ENCODE measurements at regions not wholly inside any gene's neighbourhood (a gene's known extent, or its start where the extent isn't known, plus 50 kb on each side); places are given as distances from the start of the nearest gene placed in this dataset.

DNA sequence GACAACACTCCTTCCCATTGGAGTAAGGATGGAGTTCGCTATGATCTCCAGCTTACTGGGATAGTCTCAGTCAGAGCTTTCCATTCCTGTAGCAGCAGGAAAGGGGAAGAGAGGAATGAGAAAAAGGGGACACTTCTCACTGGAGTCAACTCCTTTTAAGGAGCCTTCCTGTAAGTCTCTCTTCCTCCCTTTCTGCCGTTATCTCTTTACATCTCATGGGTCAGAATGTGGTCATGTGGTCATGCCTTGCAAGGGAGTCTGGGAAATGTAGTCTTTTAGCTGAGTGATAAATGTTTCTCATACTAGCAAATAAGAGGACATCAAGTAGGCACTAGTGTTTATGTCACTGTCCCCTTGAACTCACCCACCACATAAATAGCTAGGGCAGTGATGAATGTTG, 227.3 kb downstream of the HAPSTR1 start:
- no peak for TF ChIP-seq EP300 (IDR thresholded peaks at IDR 0.05; ENCODE audit: low read depth)
- TF ChIP-seq CTCF (IDR thresholded peaks at IDR 0.05): no peak
- no peak for TF ChIP-seq POLR2A (IDR thresholded peaks at IDR 0.05)
- no peak for TF ChIP-seq POLR2AphosphoS5 (IDR thresholded peaks at IDR 0.05)
- Histone ChIP-seq H3K4me3 (no peak overlapping the region), H3K9me3 (no peaks in the 10 kb centered on the region), H3K27ac (no peak overlapping the region), H3K27me3 (no peaks in the 10 kb centered on the region), H3K36me3 (no peaks in the 10 kb centered on the region), H3K4me1 (peaks cover 0 to 20% (median 7%) of the 10 kb centered on the region in 4 donors)
- intact Hi-C loops (cut with DNase I; ENCODE audit: low total_unique reads): no loop called here
- DNase-seq: no peak
- in situ Hi-C loops (cut with MboI; ENCODE audit: low pct_ligation_motif_present in 1 of 4, low pct_unique_long_range_greater_than_20kb in 1 of 4, low sequenced_read_pairs in 3 of 4): no loop called here
- 64 to 67% methylated on average over 1 to 2 of the region's 2 CpGs for WGBS, 2 donors (ENCODE audit: low coverage in 1 of 2)

DNA sequence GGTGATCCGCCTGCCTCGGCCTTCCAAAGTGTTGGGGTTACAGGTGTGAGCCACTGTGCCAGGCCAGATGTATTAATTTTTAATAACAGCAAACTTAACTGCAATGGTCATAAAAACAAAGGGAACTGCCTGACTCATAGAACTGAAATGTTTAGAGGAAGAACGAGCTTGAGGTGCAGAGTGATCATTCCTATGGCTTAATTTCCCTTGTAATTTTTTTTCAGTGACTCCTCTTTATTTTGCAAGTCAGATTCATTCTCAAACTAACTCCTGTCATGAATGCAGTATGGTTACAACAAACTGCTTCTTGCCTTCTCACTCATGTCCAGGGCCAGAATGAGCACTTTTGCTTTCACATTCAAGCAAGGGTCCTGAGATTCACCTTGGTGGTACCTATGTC, 231.3 kb downstream of the HAPSTR1 start:
- H3K9me3 ChIP-seq: no peaks in the 10 kb centered on the region
- H3K36me3 ChIP-seq: no peaks in the 10 kb centered on the region
- H3K27ac ChIP-seq: no peak overlapping the region
- H3K4me3 ChIP-seq: no peak overlapping the region
- no peaks in the 10 kb centered on the region for H3K27me3 ChIP-seq
- in situ Hi-C loops (cut with MboI; ENCODE audit: low pct_ligation_motif_present in 1 of 4, low pct_unique_long_range_greater_than_20kb in 1 of 4, low sequenced_read_pairs in 3 of 4): no loop called here
- peaks cover 0 to 13% (median 3%) of the 10 kb centered on the region in 4 donors for H3K4me1 ChIP-seq
- DNase-seq: no peak
- TF ChIP-seq EP300 (IDR thresholded peaks at IDR 0.05; ENCODE audit: low read depth): no peak
- TF ChIP-seq POLR2AphosphoS5 (IDR thresholded peaks at IDR 0.05): no peak
- TF ChIP-seq POLR2A (IDR thresholded peaks at IDR 0.05): no peak
- TF ChIP-seq CTCF (IDR thresholded peaks at IDR 0.05): no peak
- 29 to 68% methylated on average over 1 to 3 of the region's 3 CpGs for WGBS, 2 donors (ENCODE audit: low coverage in 1 of 2)
- intact Hi-C loops (cut with DNase I; ENCODE audit: low total_unique reads): no loop called here

DNA sequence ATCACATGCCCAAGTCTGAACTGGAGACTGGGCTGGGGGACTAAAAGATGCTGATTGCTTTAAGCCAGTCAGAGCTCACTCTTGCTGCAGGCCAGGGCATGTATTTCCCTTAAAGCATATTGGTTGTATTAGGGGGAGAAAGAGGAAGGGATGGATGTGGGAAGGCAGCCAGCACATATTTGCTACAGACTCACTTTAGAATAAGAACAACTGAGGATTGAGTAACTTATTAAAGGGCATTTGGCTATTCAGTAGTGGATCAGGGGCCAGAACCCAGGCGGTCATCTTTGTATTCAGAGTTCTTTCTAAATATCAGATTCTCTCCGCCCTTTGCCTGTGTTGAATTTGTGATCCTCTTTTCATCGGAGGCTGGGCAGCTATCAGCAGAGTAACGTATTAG, 231.7 kb downstream of the HAPSTR1 start:
- no peak for DNase-seq
- Histone ChIP-seq H3K27me3 (no peaks in the 10 kb centered on the region), H3K4me1 (peaks cover 0 to 12% (median 3%) of the 10 kb centered on the region in 4 donors), H3K4me3 (no peak overlapping the region), H3K27ac (no peak overlapping the region), H3K36me3 (no peaks in the 10 kb centered on the region), H3K9me3 (no peaks in the 10 kb centered on the region)
- TF ChIP-seq CTCF (IDR thresholded peaks at IDR 0.05) (no peak), POLR2AphosphoS5 (IDR thresholded peaks at IDR 0.05) (no peak), EP300 (IDR thresholded peaks at IDR 0.05; ENCODE audit: low read depth) (no peak), POLR2A (IDR thresholded peaks at IDR 0.05) (no peak)
- intact Hi-C loops (cut with DNase I; ENCODE audit: low total_unique reads): no loop called here
- WGBS, 2 donors (ENCODE audit: low coverage in 1 of 2): 61 to 73% methylated on average over 4 of the region's 4 CpGs
- in situ Hi-C loops (cut with MboI; ENCODE audit: low pct_ligation_motif_present in 1 of 4, low pct_unique_long_range_greater_than_20kb in 1 of 4, low sequenced_read_pairs in 3 of 4): no loop called here

DNA sequence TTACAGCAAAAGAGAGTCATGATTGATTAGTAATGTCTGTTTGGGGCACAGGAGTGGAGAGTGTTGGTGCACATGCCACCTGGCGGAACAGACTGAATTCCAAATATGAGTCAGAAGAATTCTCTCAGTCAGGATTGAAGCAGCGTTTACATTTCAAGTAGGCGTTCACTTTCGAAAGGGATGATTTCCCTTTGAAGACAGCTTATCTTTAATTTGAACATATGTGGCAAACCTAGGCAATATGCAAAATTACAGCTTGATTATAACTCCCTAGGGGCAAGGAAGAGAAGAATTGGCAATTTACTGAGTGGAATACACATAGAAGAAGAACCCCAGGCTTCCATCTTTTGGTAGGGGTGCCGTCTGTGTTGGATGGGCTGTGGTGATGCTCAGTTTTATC, 235.8 kb downstream of the HAPSTR1 start:
- TF ChIP-seq EP300 (IDR thresholded peaks at IDR 0.05; ENCODE audit: low read depth): no peak
- TF ChIP-seq POLR2A (IDR thresholded peaks at IDR 0.05): no peak
- TF ChIP-seq CTCF (IDR thresholded peaks at IDR 0.05): no peak
- TF ChIP-seq POLR2AphosphoS5 (IDR thresholded peaks at IDR 0.05): no peak
- no peak overlapping the region for H3K4me3 ChIP-seq
- no peaks in the 10 kb centered on the region for H3K9me3 ChIP-seq
- intact Hi-C loops (cut with DNase I; ENCODE audit: low total_unique reads) (no loop called here), in situ Hi-C loops (cut with MboI; ENCODE audit: low pct_ligation_motif_present in 1 of 4, low pct_unique_long_range_greater_than_20kb in 1 of 4, low sequenced_read_pairs in 3 of 4) (no loop called here)
- 79 to 82% methylated on average over 4 to 5 of the region's 5 CpGs for WGBS, 2 donors (ENCODE audit: low coverage in 1 of 2)
- no peaks in the 10 kb centered on the region for H3K4me1 ChIP-seq
- no peaks in the 10 kb centered on the region for H3K36me3 ChIP-seq
- H3K27me3 ChIP-seq: no peaks in the 10 kb centered on the region
- H3K27ac ChIP-seq: no peak overlapping the region
- no peak for DNase-seq
